Right atrium auricular region (tissue), 2 donors: ENCODE measurements at regions not wholly inside any gene's neighbourhood (a gene's known extent, or its start where the extent isn't known, plus 50 kb on each side); places are given as distances from the start of the nearest gene placed in this dataset.

Source experiments
- DNase-seq: peaks from one replicate; pipeline ENCODE4 v3.0.0-alpha.2; 2019; ENCODE audit warnings: low spot score
- H3K27ac ChIP-seq, 2 donors: fragments of 200-600 bp; sonication (generic); 1 replicate in 1 of 2; 2 replicates in 1 of 2; pipeline ENCODE4 v1.5.1; 2016 to 2019
- H3K27me3 ChIP-seq, 2 donors: fragments of 200-600 bp; sonication (generic); one replicate each; pipeline versions ENCODE4 v1.5.1 to v1.6.0; 2017 to 2019
- H3K36me3 ChIP-seq: fragments of 200-600 bp; sonication (generic); one replicate; pipeline ENCODE4 v1.5.1; 2016
- H3K4me1 ChIP-seq, 2 donors: fragments of 200-600 bp; sonication (generic); one replicate each; pipeline versions ENCODE4 v1.5.1 to v1.6.0; 2017 to 2019
- H3K4me3 ChIP-seq, 2 donors: fragments of 200-600 bp; sonication (generic); 1 replicate in 1 of 2; 2 replicates in 1 of 2; pipeline ENCODE4 v1.5.1; 2017 to 2019; ENCODE audit warnings: mild to moderate bottlenecking in 1 of 2, moderate library complexity in 1 of 2
- H3K9me3 ChIP-seq, 2 donors: fragments of 200-600 bp; sonication (generic); one replicate each; pipeline ENCODE4 v1.5.1; 2019
- CTCF ChIP-seq, 2 donors: fragments of 200-600 bp; sonication (generic); IDR thresholded peaks; one replicate each; pipeline ENCODE4 v1.5.1; 2019; ENCODE audit warnings: antibody characterized with exemption in 2 of 2

- H3K36me3 ChIP-seq = no peaks in the 10 kb centered on the region
- H3K9me3 ChIP-seq = no peaks in the 10 kb centered on the region
- no peak overlapping the region for H3K4me3 ChIP-seq
- no peaks in the 10 kb centered on the region for H3K4me1 ChIP-seq
- no peaks in the 10 kb centered on the region for H3K27me3 ChIP-seq
- no peak overlapping the region for H3K27ac ChIP-seq
- TF ChIP-seq CTCF (IDR thresholded peaks at IDR 0.05) = no peak
- no peak for DNase-seq
These were observed 59.5 kb upstream of the FGF13 start for GRCh38 chrX:138771047-138771446.

- no peaks in the 10 kb centered on the region for H3K27me3 ChIP-seq
- no peak for TF ChIP-seq CTCF (IDR thresholded peaks at IDR 0.05)
- DNase-seq = no peak
- H3K4me3 ChIP-seq = no peak overlapping the region
- H3K9me3 ChIP-seq = no peaks in the 10 kb centered on the region
- H3K4me1 ChIP-seq = no peaks in the 10 kb centered on the region
- no peak overlapping the region for H3K27ac ChIP-seq
- no peaks in the 10 kb centered on the region for H3K36me3 ChIP-seq
These were observed 58.4 kb upstream of the FGF13 start for GRCh38 chrX:138769918-138770317.

- no peaks in the 10 kb centered on the region for H3K4me1 ChIP-seq
- no peak for DNase-seq
- H3K9me3 ChIP-seq = no peaks in the 10 kb centered on the region
- H3K36me3 ChIP-seq = no peaks in the 10 kb centered on the region
- TF ChIP-seq CTCF (IDR thresholded peaks at IDR 0.05) = no peak
- no peak overlapping the region for H3K27ac ChIP-seq
- H3K4me3 ChIP-seq = no peak overlapping the region
- no peaks in the 10 kb centered on the region for H3K27me3 ChIP-seq
These were observed 53.5 kb upstream of the FGF13 start for GRCh38 chrX:138765051-138765450.

DNA sequence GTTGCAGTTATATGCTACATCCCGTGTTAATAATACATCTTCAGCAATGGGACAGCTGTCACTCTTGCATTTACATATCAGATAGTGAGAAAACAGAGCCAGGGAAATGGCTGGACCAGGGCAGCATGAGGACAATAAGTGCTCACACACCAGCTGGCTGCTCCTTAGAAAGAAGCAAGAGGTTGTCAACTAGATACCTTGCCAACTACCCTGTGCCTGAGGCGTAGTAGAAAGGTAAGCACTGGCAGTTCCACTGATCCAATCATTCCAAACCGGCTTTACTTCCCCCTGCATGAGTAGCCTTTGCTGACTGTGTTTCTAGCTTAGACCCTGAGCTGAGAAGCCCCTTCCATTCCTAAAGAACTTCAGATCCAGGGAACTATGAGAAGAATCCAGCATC, 52.2 kb upstream of the FGF13 start:
- H3K27me3 ChIP-seq = no peaks in the 10 kb centered on the region
- no peak overlapping the region for H3K27ac ChIP-seq
- no peaks in the 10 kb centered on the region for H3K4me1 ChIP-seq
- TF ChIP-seq CTCF (IDR thresholded peaks at IDR 0.05) = no peak
- H3K4me3 ChIP-seq = no peak overlapping the region
- H3K36me3 ChIP-seq = no peaks in the 10 kb centered on the region
- no peaks in the 10 kb centered on the region for H3K9me3 ChIP-seq
- no peak for DNase-seq

GRCh38 chrX:138761380-138761779, 49.9 kb upstream of the FGF13 start:
- TF ChIP-seq CTCF (IDR thresholded peaks at IDR 0.05) = no peak
- DNase-seq = no peak
- no peak overlapping the region for H3K27ac ChIP-seq

More at GRCh38 chrX:138761380-138761779, 49.9 kb upstream of the FGF13 start:
- Histone ChIP-seq H3K27me3 (no peaks in the 10 kb centered on the region), H3K9me3 (no peaks in the 10 kb centered on the region), H3K4me3 (no peak overlapping the region), H3K36me3 (no peaks in the 10 kb centered on the region), H3K4me1 (no peaks in the 10 kb centered on the region)
